Left cardiac atrium (tissue), 4 donors: ENCODE measurements at regions not wholly inside any gene's neighbourhood (a gene's known extent, or its start where the extent isn't known, plus 50 kb on each side); places are given as distances from the start of the nearest gene placed in this dataset.
A peak's percentile ranks its signal among the peaks of the same experiment; 100 is the strongest.
"Not testable (repeated sequence)": the region's sequence is repeated elsewhere in the genome, so short reads cannot be mapped to it uniquely, and the experiment has no call there.

ENCODE experiments used
- ATAC-seq, 2 donors: fragments of 200-7000 bp; cut with Tn5 transposase; one replicate each; pipeline ENCODE4 v1.9.1; 2020; ENCODE audit warnings: mild to moderate bottlenecking in 2 of 2, moderate library complexity in 2 of 2
- DNase-seq: peaks from one replicate; pipeline ENCODE4 v3.0.0-alpha.2; 2020
- intact Hi-C, 2 donors: fragments of 100-400 bp; cut with DNase I; formaldehyde crosslinking; loops; one replicate each; pipeline versions ENCODE4 v1.14.1 to v1.15.1; 2022 to 2023
- donor health status: DM: no; HTN: yes; CAD: no.
- donor health status: DM: no; HTN: yes; CAD: no; lungs with severe emphysema.
- donor health status: DM: yes; HTN: yes; CAD: no.
- donor health status: Dilated cardiomyopathy.

DNA sequence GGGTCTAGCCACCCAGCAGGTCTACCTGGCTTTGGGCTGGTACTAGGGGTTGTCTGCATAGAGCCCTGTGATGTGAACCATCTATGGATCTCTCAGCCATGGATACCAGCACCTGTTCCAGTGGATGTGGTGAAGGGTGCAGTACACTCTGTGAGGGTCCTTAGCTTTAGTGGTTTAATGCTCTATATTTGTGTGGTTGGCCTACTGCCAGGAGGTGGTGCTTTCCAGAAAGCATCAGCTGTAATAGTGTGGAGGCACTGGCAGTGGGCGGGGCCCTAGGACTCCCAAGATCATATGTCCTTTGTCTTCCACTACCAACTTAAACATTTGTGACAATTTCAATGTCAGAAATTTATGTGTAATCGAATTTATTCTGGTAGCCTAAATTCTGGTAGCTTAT is 1065.1 kb downstream of the RPIA start:
- DNase-seq, intact Hi-C loops, ATAC-seq: not testable (repeated sequence)

- DNase-seq, ATAC-seq, intact Hi-C loops: not testable (repeated sequence)
Measured at GRCh38 chr2:89758332-89759026, 1067.0 kb downstream of the RPIA start.

DNA sequence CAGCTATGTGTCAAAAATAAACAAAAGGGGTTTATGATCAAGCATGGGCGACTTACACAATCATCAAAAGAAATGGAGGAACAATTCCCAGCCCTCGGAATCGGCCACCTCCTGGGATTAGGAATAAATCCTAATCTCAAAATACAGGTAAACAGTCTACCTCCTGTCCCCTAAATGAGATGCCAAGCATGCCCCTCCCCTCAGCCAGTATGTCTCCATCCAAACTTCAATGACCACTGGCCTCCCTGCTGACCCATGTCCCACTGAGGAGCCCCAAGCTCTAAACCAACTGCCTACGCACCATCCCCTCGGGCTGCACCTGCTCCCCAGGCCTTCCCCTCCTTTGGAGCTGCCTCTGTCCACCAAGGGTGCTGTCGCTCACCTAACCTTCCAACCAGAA is 1069.3 kb downstream of the RPIA start:
- ATAC-seq, DNase-seq, intact Hi-C loops: not testable (repeated sequence)

DNA sequence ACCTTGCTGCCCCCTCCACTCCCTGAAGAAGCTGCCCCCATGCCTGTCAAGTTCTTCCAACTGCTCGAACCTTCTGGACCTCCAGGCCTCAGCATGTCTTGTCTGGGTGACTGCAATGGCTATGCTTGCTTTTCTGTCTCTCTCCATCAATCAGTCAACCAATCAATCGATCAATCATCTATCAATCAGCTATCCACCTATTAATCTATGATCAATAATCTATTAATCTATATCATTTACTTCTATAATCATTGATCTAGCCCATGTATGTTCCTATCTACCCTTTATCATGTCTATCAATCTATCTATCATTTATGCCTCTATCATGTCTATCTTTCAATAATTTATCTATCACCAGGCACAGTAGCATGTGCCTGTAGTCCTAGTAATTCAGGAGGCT is 1069.7 kb downstream of the RPIA start:
- DNase-seq, ATAC-seq, intact Hi-C loops: not testable (repeated sequence)

- ATAC-seq, DNase-seq, intact Hi-C loops: not testable (repeated sequence)
Measured at GRCh38 chr2:89761863-89762262, 1070.4 kb downstream of the RPIA start.

- intact Hi-C loops, DNase-seq, ATAC-seq: not testable (repeated sequence)
Measured at GRCh38 chr2:89762461-89763253, 1071.2 kb downstream of the RPIA start.

GRCh38 chr2:89763254-89763580 is 1071.7 kb downstream of the RPIA start:
- intact Hi-C loops = no loop called here
- DNase-seq = no peak

GRCh38 chr2:89763581-89764485 is 1072.4 kb downstream of the RPIA start:
- DNase-seq (no peak), ATAC-seq (no peak)
- intact Hi-C loops = no loop called here

More at GRCh38 chr2:89763254-89763580, 1071.7 kb downstream of the RPIA start:
- ATAC-seq = no peak

- intact Hi-C loops, DNase-seq: not testable (repeated sequence)
- ATAC-seq = peak in 1 of 2 donors; percentile 31
Measured at GRCh38 chr2:89764571-89765360, 1073.3 kb downstream of the RPIA start.

GRCh38 chr2:89765361-89765718 is 1073.9 kb downstream of the RPIA start:
- DNase-seq, intact Hi-C loops, ATAC-seq: not testable (repeated sequence)

DNA sequence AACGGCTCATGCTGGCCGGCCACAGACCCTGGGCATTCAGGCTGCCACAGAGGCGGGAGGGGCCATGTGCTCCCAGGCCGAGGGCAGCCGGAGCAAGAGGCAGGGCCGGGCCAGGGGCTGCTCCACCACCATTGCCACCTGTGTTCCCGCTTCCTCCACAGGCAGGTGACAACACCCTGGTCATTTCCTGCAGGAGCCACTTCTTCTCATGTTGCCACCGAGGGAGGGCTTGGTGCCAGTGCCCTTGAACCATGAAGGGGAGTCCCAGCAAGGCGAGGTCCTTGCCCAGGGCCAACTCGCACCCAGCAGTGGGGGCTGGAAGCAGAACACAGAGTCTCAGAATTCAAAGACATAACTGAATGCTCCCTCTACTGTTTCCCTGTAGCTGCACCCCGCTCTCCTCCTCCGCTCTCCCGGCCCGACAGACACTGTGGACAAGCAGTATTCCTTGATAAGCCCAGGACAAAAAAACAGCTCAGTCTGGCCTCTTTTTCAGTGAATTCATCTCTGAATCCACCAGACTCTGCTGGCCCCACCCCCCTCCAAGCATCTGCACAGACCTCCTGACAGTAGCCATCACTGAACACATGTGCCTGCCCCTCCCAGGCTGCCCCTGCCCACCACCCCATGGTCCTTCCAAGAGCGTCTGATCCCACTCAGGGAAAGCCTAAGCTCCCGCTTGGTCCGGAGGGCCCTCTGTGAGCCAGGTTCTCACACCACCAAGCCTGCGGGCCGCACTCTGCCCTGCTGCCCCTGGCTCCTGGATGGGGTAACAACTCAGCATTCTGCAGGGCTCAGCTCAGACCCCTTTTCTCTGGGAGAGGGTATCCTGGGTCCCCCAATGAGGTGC is 1074.9 kb downstream of the RPIA start:
- intact Hi-C loops, DNase-seq, ATAC-seq: not testable (repeated sequence)

- DNase-seq, intact Hi-C loops, ATAC-seq: not testable (repeated sequence)
Measured at GRCh38 chr2:89767058-89767457, 1075.6 kb downstream of the RPIA start.

DNA sequence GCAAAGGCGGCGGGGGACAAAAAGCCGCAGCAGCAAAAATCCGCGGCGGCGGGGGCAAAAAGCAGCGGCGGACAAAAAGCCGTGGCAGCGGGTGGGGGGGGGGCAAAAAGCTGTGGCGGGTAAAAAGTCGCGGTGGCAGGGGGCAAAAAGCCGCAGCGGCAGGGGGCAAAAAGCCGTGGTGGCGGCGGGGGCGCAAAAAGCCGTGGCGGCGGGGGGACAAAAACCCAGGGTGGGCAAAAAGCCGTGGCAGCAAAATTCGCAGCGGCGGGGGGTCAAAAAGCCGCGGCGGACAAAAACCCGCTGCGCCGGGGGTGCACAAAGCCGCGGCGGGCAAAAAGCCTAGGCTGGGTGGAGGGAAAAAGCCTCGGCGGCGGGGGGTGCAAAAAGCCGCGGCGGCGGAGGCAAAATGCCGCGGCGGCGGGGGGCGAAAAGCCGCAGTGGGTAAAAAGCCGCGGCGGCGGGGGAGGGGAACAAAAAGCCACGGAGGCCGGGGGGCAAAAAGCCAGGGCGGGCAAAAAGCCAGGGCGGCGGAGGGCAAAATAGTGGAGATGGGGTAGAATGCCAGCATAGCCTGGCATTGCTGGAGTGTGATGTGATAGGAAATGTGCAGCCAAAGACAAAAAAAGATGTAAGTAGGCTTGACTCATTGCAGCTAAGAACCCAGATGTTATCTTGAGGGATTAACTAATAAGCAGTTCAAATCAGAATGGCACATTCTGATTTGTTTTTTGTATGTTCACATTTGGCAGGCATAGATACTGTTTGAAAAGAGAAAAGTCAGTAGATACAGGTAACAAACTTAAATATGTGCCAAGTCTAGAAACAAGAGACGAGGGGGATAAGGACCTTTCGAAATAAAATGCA is 1076.3 kb downstream of the RPIA start:
- ATAC-seq = peak; percentile 73 to 84
- DNase-seq = no peak
- intact Hi-C loops = no loop called here

- no peak for ATAC-seq
- intact Hi-C loops = no loop called here
- no peak for DNase-seq
Measured at GRCh38 chr2:89775885-89776284, 1084.4 kb downstream of the RPIA start.

GRCh38 chr2:89780318-89780717 is 1088.8 kb downstream of the RPIA start:
- no peak for DNase-seq
- intact Hi-C loops = loop anchor here in 1 of 2 donors (5.0 kb wide), 1 partner anchor 42 kb away; no protein-coding TSS in a partner anchor
- no peak for ATAC-seq

GRCh38 chr2:89781962-89782361 is 1090.5 kb downstream of the RPIA start:
- DNase-seq (no peak), ATAC-seq (no peak)
- intact Hi-C loops = loop anchor here in 1 of 2 donors (5.0 kb wide), 1 partner anchor 40 kb away; no protein-coding TSS in a partner anchor

- ATAC-seq (no peak), DNase-seq (no peak)
- intact Hi-C loops = loop anchor here in 1 of 2 donors (5.0 kb wide), 1 partner anchor 37 kb away; no protein-coding TSS in a partner anchor
Measured at GRCh38 chr2:89784960-89785359, 1093.5 kb downstream of the RPIA start.
